GDM1 (cell line): ENCODE measurements at regions not wholly inside any gene's neighbourhood (a gene's known extent, or its start where the extent isn't known, plus 50 kb on each side); places are given as distances from the start of the nearest gene placed in this dataset.

Source experiments
- DNase-seq: peaks from one replicate; lab custom pipeline; 2025; lab: John Stamatoyannopoulos, UW

GRCh38 chr11:39144351-39145130, 2314.9 kb downstream of the LRRC4C start:
- DNase-seq = no peak

GRCh38 chr11:39139581-39139980, 2319.9 kb downstream of the LRRC4C start:
- no peak for DNase-seq

- DNase-seq = no peak
These were observed 2338.6 kb downstream of the LRRC4C start for GRCh38 chr11:39120890-39121289.

- no peak for DNase-seq
These were observed 2345.8 kb downstream of the LRRC4C start for GRCh38 chr11:39113606-39114005.

- DNase-seq = no peak
These were observed 2357.2 kb downstream of the LRRC4C start for GRCh38 chr11:39102236-39102635.

- DNase-seq = no peak
These were observed 2381.0 kb downstream of the LRRC4C start for GRCh38 chr11:39078465-39078864.

GRCh38 chr11:39037611-39038010, 2421.8 kb downstream of the LRRC4C start:
- no peak for DNase-seq

GRCh38 chr11:39036021-39036420, 2423.4 kb downstream of the LRRC4C start:
- DNase-seq = no peak

GRCh38 chr11:39021539-39021938, 2423.5 kb upstream of the RAG2 start:
- DNase-seq = no peak

GRCh38 chr11:39011797-39012196, 2413.8 kb upstream of the RAG2 start:
- DNase-seq = no peak

- no peak for DNase-seq
These were observed 2392.8 kb upstream of the RAG2 start for GRCh38 chr11:38990841-38991240.

GRCh38 chr11:38990139-38990538, 2392.1 kb upstream of the RAG2 start:
- no peak for DNase-seq

GRCh38 chr11:38988908-38989307, 2390.9 kb upstream of the RAG2 start:
- no peak for DNase-seq

GRCh38 chr11:38972220-38972619, 2374.2 kb upstream of the RAG2 start:
- DNase-seq = no peak

GRCh38 chr11:38971141-38971540, 2373.1 kb upstream of the RAG2 start:
- no peak for DNase-seq

GRCh38 chr11:38968951-38969350, 2370.9 kb upstream of the RAG2 start:
- DNase-seq = no peak

GRCh38 chr11:38952698-38953097, 2354.7 kb upstream of the RAG2 start:
- no peak for DNase-seq

GRCh38 chr11:38950867-38951266, 2352.8 kb upstream of the RAG2 start:
- DNase-seq = no peak

- DNase-seq = no peak
These were observed 2350.4 kb upstream of the RAG2 start for GRCh38 chr11:38948392-38948791.

GRCh38 chr11:38937709-38938108, 2339.7 kb upstream of the RAG2 start:
- no peak for DNase-seq

GRCh38 chr11:38935941-38936340, 2337.9 kb upstream of the RAG2 start:
- no peak for DNase-seq

- DNase-seq = no peak
These were observed 2330.0 kb upstream of the RAG2 start for GRCh38 chr11:38927993-38928392.

- no peak for DNase-seq
These were observed 2326.6 kb upstream of the RAG2 start for GRCh38 chr11:38924644-38925043.

- DNase-seq = no peak
These were observed 2302.2 kb upstream of the RAG2 start for GRCh38 chr11:38900211-38900610.
